GM20000 (cell line): ENCODE measurements at regions not wholly inside any gene's neighbourhood (a gene's known extent, or its start where the extent isn't known, plus 50 kb on each side); places are given as distances from the start of the nearest gene placed in this dataset.

Experiments
- DNase-seq: peaks from one replicate; pipeline ENCODE4 v3.0.0; 2012; ENCODE audit warnings: low spot score
- CTCF ChIP-seq: IDR thresholded peaks from 2 replicates; pipeline ENCODE4 v1.5.1; 2012; ENCODE audit warnings: mild to moderate bottlenecking, control low read depth; ENCODE audit errors: extremely low read depth, missing control alignments

- no peak for TF ChIP-seq CTCF
- DNase-seq: no peak
These were observed 621.2 kb downstream of the KCNA4 start for GRCh38 chr11:29395555-29396072.

- TF ChIP-seq CTCF: no peak
- no peak for DNase-seq
These were observed 627.0 kb downstream of the KCNA4 start for GRCh38 chr11:29389793-29390192.

GRCh38 chr11:29373725-29374124 lies 643.1 kb downstream of the KCNA4 start:
- DNase-seq: no peak
- no peak for TF ChIP-seq CTCF

GRCh38 chr11:29368126-29368525 lies 648.7 kb downstream of the KCNA4 start:
- DNase-seq: no peak
- TF ChIP-seq CTCF: no peak

GRCh38 chr11:29364006-29364405 lies 652.8 kb downstream of the KCNA4 start:
- no peak for DNase-seq
- TF ChIP-seq CTCF: no peak

GRCh38 chr11:29361369-29361768 lies 655.5 kb downstream of the KCNA4 start:
- no peak for TF ChIP-seq CTCF
- DNase-seq: no peak

- DNase-seq: no peak
- no peak for TF ChIP-seq CTCF
These were observed 663.0 kb downstream of the KCNA4 start for GRCh38 chr11:29353833-29354232.
